ENCODE measurements at regions not wholly inside any gene's neighbourhood (a gene's known extent, or its start where the extent isn't known, plus 50 kb on each side); places are given as distances from the start of the nearest gene placed in this dataset.

DNA sequence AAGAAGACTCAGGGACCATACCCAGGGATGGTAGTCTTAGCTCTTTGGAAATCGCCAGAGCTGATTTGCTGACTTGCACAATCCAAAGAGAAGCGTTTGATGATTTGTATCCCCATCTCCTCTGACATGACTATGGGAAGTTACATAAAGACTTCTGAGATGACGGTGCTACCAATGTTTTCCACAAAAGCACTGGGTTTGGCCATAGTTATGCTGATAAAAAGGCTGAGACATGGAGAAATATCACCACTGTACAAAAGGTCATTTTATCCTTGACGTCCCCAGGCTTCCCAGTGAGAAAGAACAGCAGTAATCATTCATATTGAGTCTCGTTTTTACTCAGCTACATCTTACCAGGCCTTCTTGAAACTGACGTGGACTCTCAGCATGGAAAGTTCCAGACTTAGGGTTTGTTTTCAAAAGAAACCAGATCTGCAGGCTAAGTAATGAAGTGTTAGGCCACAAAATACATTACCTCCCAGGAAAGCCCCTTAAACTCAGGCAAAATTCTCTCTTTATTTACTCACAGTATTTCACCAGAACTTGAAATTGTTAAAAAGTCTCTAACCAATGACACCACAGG is 370.3 kb upstream of the JARID2 start:
- Histone ChIP-seq H3K79me2 (replicated peaks; ENCODE audit: insufficient read depth, low read length) (no peaks in the 10 kb centered on the region), H3K4me2 (ENCODE audit: low read length) (no peak overlapping the region), H3K4me3 (ENCODE audit: low read length) (no peak overlapping the region), H3K9ac (ENCODE audit: low read length) (no peak overlapping the region), H3K9me2 (ENCODE audit: insufficient read depth, low read length) (no peaks in the 10 kb centered on the region), H3K27me3 (ENCODE audit: insufficient read depth, low read depth, low read length) (no peaks in the 10 kb centered on the region), H4K20me1 (ENCODE audit: insufficient read depth) (no peaks in the 10 kb centered on the region), H3F3A (ENCODE audit: insufficient read depth, low read length, poor library complexity, severe bottlenecking) (no peaks in the 10 kb centered on the region), H3K9me3 (ENCODE audit: low read length) (no peaks in the 10 kb centered on the region), H3K27ac (ENCODE audit: low read length) (no peak overlapping the region), H3K36me3 (ENCODE audit: insufficient read depth, low read length) (no peaks in the 10 kb centered on the region), H2AFZ (ENCODE audit: low read depth, low read length) (no peak overlapping the region)
- TF ChIP-seq POLR2AphosphoS5 (IDR thresholded peaks at IDR 0.05) (no peak), EZH2 (IDR thresholded peaks at IDR 0.05; ENCODE audit: borderline replicate concordance, insufficient read depth, low read length, poor library complexity, severe bottlenecking) (no peak), TAF1 (IDR thresholded peaks at IDR 0.05; ENCODE audit: low read depth) (no peak), SMC3 (conservative IDR thresholded peaks at IDR 0.05; ENCODE audit: poor library complexity) (no peak)

DNA sequence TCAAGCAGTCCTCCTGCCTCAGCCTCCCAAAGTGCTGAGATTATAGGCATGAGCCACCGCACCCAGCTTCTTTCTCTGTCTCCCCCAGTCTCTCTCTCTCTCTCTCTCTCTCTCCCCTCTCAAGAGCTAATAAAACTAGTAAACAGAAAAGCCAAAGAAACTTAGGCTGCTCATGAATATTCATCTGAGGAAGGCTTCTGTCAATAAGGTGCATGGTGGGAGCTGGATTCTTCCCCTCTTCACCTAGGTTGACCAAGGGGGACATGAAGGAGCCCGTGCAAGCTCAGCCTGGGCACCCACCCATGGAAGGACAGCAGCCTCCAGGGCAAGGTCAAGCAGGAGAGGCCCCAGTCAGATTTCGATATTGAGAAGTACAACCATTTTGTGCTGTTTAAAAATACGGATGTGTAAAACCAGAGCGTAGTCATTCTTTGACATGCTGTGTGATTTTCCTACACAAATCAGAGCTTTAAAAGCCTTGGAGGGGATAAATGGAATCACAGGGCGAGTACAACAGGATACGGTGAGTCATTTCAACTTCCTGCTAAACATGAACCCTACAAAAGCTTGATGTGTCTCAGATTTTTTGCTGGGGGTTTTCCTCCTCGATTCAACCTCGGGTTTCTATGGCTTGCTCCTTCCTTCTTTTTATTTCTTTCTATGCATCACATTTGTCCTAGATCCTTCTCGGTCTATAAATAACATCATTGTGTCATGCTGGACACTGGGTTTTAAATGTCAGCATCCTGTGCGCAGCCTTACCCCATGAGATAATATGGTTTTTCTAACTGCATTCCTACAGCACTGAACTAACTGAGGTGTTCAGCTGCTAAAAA is 368.9 kb upstream of the JARID2 start:
- H2AFZ ChIP-seq (ENCODE audit: low read depth, low read length) = no peak overlapping the region
- H3K27ac ChIP-seq (ENCODE audit: low read length) = no peak overlapping the region
- H3K9me3 ChIP-seq (ENCODE audit: low read length) = no peaks in the 10 kb centered on the region
- no peaks in the 10 kb centered on the region for H3K9me2 ChIP-seq (ENCODE audit: insufficient read depth, low read length)
- no peak for TF ChIP-seq SMC3 (conservative IDR thresholded peaks at IDR 0.05; ENCODE audit: poor library complexity)
- no peak for TF ChIP-seq EP300 (conservative IDR thresholded peaks at IDR 0.05; ENCODE audit: poor library complexity, severe bottlenecking)
- no peak for TF ChIP-seq POLR2AphosphoS5 (IDR thresholded peaks at IDR 0.05)
- TF ChIP-seq MXI1 (conservative IDR thresholded peaks at IDR 0.05; ENCODE audit: poor library complexity, severe bottlenecking) = no peak
- TF ChIP-seq, protein P1, sequence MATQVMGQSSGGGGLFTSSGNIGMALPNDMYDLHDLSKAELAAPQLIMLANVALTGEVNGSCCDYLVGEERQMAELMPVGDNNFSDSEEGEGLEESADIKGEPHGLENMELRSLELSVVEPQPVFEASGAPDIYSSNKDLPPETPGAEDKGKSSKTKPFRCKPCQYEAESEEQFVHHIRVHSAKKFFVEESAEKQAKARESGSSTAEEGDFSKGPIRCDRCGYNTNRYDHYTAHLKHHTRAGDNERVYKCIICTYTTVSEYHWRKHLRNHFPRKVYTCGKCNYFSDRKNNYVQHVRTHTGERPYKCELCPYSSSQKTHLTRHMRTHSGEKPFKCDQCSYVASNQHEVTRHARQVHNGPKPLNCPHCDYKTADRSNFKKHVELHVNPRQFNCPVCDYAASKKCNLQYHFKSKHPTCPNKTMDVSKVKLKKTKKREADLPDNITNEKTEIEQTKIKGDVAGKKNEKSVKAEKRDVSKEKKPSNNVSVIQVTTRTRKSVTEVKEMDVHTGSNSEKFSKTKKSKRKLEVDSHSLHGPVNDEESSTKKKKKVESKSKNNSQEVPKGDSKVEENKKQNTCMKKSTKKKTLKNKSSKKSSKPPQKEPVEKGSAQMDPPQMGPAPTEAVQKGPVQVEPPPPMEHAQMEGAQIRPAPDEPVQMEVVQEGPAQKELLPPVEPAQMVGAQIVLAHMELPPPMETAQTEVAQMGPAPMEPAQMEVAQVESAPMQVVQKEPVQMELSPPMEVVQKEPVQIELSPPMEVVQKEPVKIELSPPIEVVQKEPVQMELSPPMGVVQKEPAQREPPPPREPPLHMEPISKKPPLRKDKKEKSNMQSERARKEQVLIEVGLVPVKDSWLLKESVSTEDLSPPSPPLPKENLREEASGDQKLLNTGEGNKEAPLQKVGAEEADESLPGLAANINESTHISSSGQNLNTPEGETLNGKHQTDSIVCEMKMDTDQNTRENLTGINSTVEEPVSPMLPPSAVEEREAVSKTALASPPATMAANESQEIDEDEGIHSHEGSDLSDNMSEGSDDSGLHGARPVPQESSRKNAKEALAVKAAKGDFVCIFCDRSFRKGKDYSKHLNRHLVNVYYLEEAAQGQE (IDR thresholded peaks at IDR 0.05; ENCODE audit: borderline replicate concordance) = no peak
- no peak for TF ChIP-seq EZH2 (IDR thresholded peaks at IDR 0.05; ENCODE audit: borderline replicate concordance, insufficient read depth, low read length, poor library complexity, severe bottlenecking)
- TF ChIP-seq, protein P2, sequence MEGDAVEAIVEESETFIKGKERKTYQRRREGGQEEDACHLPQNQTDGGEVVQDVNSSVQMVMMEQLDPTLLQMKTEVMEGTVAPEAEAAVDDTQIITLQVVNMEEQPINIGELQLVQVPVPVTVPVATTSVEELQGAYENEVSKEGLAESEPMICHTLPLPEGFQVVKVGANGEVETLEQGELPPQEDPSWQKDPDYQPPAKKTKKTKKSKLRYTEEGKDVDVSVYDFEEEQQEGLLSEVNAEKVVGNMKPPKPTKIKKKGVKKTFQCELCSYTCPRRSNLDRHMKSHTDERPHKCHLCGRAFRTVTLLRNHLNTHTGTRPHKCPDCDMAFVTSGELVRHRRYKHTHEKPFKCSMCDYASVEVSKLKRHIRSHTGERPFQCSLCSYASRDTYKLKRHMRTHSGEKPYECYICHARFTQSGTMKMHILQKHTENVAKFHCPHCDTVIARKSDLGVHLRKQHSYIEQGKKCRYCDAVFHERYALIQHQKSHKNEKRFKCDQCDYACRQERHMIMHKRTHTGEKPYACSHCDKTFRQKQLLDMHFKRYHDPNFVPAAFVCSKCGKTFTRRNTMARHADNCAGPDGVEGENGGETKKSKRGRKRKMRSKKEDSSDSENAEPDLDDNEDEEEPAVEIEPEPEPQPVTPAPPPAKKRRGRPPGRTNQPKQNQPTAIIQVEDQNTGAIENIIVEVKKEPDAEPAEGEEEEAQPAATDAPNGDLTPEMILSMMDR (IDR thresholded peaks at IDR 0.05; ENCODE audit: poor library complexity, severe bottlenecking) = no peak
- no peak for TF ChIP-seq TAF1 (IDR thresholded peaks at IDR 0.05; ENCODE audit: low read depth)
- no peak for TF ChIP-seq RAD21 (conservative IDR thresholded peaks at IDR 0.05)
- H3K27me3 ChIP-seq (ENCODE audit: insufficient read depth, low read depth, low read length) = no peaks in the 10 kb centered on the region
- H3K79me2 ChIP-seq (replicated peaks; ENCODE audit: insufficient read depth, low read length) = no peaks in the 10 kb centered on the region
- H3K4me2 ChIP-seq (ENCODE audit: low read length) = no peak overlapping the region
- H3K9ac ChIP-seq (ENCODE audit: low read length) = no peak overlapping the region
- no peak overlapping the region for H3K4me3 ChIP-seq (ENCODE audit: low read length)
- H4K20me1 ChIP-seq (ENCODE audit: insufficient read depth) = no peaks in the 10 kb centered on the region
- H3K36me3 ChIP-seq (ENCODE audit: insufficient read depth, low read length) = no peaks in the 10 kb centered on the region
- no peaks in the 10 kb centered on the region for H3F3A ChIP-seq (ENCODE audit: insufficient read depth, low read length, poor library complexity, severe bottlenecking)
